Stomach (tissue), 4 donors: ENCODE measurements at regions not wholly inside any gene's neighbourhood (a gene's known extent, or its start where the extent isn't known, plus 50 kb on each side); places are given as distances from the start of the nearest gene placed in this dataset.

Experiments
- POLR2A ChIP-seq, 4 donors: fragments of 450-650 bp; IDR thresholded peaks; one replicate each; pipeline ENCODE4 v1.6.1; 2016; ENCODE audit warnings: antibody characterized with exemption in 4 of 4, control low read depth in 2 of 4, mild to moderate bottlenecking in 1 of 4, moderate library complexity in 1 of 4
- POLR2AphosphoS5 ChIP-seq, 3 donors: sonication (generic); formaldehyde crosslinking; IDR thresholded peaks; one replicate each; pipeline ENCODE4 v1.6.1; 2016; ENCODE audit warnings: antibody characterized with exemption in 3 of 3
- TF ChIP-seq, protein P1 (sequence below), 7 experiments: fragments of 450-650 bp in 4 of 7; fragments of 200-600 bp in 3 of 7; sonication (generic) in 3 of 7; IDR thresholded peaks; one replicate each; pipeline ENCODE4 v1.5.1; 2016 to 2019; ENCODE audit warnings: antibody characterized with exemption in 7 of 7, control low read depth in 2 of 7, mild to moderate bottlenecking in 1 of 7

DNA sequence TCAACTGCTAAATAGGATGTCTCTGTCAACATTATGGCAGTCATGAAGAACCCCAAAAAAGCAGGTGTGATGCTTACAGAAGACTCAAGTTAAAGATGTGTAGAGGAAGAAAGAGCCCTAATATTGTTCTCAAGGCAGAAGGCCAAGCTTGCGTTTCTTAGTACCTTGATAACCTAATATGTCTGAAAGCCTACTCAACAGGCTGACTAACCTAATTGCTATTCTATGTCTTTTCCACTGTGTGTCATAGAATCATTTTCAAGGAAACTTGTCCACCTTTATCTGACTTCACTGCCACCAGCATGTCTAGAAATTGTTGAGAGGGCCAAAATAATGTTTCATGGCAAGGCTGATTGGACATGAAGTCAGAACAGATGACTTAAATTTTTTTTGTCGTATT is 373.2 kb downstream of the BTG1 start:
- TF ChIP-seq, protein P1, sequence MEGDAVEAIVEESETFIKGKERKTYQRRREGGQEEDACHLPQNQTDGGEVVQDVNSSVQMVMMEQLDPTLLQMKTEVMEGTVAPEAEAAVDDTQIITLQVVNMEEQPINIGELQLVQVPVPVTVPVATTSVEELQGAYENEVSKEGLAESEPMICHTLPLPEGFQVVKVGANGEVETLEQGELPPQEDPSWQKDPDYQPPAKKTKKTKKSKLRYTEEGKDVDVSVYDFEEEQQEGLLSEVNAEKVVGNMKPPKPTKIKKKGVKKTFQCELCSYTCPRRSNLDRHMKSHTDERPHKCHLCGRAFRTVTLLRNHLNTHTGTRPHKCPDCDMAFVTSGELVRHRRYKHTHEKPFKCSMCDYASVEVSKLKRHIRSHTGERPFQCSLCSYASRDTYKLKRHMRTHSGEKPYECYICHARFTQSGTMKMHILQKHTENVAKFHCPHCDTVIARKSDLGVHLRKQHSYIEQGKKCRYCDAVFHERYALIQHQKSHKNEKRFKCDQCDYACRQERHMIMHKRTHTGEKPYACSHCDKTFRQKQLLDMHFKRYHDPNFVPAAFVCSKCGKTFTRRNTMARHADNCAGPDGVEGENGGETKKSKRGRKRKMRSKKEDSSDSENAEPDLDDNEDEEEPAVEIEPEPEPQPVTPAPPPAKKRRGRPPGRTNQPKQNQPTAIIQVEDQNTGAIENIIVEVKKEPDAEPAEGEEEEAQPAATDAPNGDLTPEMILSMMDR (IDR thresholded peaks at IDR 0.05) = no peak
- TF ChIP-seq POLR2AphosphoS5 (IDR thresholded peaks at IDR 0.05) (no peak), POLR2A (IDR thresholded peaks at IDR 0.05) (no peak)
